ENCODE measurements at regions not wholly inside any gene's neighbourhood (a gene's known extent, or its start where the extent isn't known, plus 50 kb on each side); places are given as distances from the start of the nearest gene placed in this dataset.

DNA sequence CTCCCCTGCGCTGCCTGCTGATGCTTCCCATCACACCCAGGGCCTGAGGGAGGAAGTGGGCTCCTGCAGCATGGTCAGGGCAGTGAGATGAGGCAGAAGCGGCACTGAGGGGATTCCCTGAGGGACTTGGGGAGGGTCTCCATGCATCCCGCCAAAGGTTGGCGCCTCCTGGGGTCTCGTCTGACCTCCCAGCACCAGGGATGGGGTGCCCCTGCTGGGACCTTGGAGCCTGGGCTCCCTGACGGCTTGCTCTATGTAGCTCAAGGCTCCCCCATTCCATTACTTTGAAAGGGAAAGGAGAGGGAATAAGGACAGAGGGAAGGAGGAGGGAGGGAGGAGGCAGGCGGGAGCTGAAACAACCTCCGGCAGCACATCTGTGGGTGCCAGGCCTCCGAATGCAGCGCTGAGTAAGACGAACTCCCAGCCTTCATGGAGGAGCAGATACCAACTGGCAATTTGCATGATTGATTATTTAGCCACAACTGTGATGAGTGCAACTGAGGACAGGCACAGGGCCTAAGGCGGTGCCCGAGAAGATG, 259.3 kb downstream of the ERMARD start:
- peaks cover 0 to 15% (median 7%) of the 10 kb centered on the region in 4 donors for H3K4me1 ChIP-seq
- TF ChIP-seq POLR2A (IDR thresholded peaks at IDR 0.05; ENCODE audit: low read depth) = no peak
- TF ChIP-seq EP300 (IDR thresholded peaks at IDR 0.05) = no peak
- TF ChIP-seq POLR2AphosphoS5 (IDR thresholded peaks at IDR 0.05) = no peak
- TF ChIP-seq, protein P1, sequence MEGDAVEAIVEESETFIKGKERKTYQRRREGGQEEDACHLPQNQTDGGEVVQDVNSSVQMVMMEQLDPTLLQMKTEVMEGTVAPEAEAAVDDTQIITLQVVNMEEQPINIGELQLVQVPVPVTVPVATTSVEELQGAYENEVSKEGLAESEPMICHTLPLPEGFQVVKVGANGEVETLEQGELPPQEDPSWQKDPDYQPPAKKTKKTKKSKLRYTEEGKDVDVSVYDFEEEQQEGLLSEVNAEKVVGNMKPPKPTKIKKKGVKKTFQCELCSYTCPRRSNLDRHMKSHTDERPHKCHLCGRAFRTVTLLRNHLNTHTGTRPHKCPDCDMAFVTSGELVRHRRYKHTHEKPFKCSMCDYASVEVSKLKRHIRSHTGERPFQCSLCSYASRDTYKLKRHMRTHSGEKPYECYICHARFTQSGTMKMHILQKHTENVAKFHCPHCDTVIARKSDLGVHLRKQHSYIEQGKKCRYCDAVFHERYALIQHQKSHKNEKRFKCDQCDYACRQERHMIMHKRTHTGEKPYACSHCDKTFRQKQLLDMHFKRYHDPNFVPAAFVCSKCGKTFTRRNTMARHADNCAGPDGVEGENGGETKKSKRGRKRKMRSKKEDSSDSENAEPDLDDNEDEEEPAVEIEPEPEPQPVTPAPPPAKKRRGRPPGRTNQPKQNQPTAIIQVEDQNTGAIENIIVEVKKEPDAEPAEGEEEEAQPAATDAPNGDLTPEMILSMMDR (IDR thresholded peaks at IDR 0.05) = no peak
- no peaks in the 10 kb centered on the region for H3K27me3 ChIP-seq
- no peak overlapping the region for H3K4me3 ChIP-seq
- no peak for DNase-seq (ENCODE audit: extremely low spot score)
- H3K9me3 ChIP-seq = no peaks in the 10 kb centered on the region
- intact Hi-C loops (cut with DNase I) = no loop called here
- H3K27ac ChIP-seq (replicated peaks in 1 of 4) = no peak overlapping the region
- no peaks in the 10 kb centered on the region for H3K36me3 ChIP-seq
- 79% methylated on average over 13 of the region's 13 CpGs for WGBS

DNA sequence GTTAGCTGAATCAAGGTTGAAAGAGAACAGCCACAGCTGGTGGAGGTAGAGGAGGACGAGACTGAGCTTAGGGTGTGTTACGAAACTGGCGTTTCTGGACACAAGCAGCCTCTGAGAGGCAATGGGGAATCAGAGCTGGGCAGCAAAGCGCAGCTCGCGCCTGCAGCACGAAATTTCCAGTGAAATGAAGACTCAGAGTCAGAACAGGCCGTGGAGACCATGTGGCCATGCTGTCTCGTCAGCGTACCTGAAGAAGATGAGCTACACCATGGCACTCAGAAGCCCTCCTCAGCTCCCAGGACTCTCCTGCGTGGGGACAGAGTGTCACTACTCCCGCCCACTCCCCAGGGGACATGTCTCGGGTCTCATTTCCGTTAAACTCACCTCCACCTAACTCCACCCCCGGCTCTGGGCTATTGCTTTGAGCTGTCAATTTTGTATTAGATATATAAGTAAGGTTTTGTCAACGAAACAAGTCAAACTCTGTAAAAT, 256.9 kb downstream of the ERMARD start:
- Histone ChIP-seq H3K27ac (replicated peaks in 1 of 4) (no peak overlapping the region), H3K36me3 (no peaks in the 10 kb centered on the region), H3K9me3 (peaks cover 0 to 6% (median 0%) of the 10 kb centered on the region in 4 donors), H3K4me3 (no peak overlapping the region), H3K4me1 (peaks cover 0 to 15% (median 7%) of the 10 kb centered on the region in 4 donors), H3K27me3 (no peaks in the 10 kb centered on the region)
- WGBS = 97% methylated on average over 16 of the region's 16 CpGs
- intact Hi-C loops (cut with DNase I) = no loop called here
- no peak for TF ChIP-seq POLR2AphosphoS5 (IDR thresholded peaks at IDR 0.05)
- TF ChIP-seq, protein P1 (IDR thresholded peaks at IDR 0.05) = no peak
- TF ChIP-seq POLR2A (IDR thresholded peaks at IDR 0.05; ENCODE audit: low read depth) = no peak
- TF ChIP-seq EP300 (IDR thresholded peaks at IDR 0.05) = no peak
- no peak for DNase-seq (ENCODE audit: extremely low spot score)

DNA sequence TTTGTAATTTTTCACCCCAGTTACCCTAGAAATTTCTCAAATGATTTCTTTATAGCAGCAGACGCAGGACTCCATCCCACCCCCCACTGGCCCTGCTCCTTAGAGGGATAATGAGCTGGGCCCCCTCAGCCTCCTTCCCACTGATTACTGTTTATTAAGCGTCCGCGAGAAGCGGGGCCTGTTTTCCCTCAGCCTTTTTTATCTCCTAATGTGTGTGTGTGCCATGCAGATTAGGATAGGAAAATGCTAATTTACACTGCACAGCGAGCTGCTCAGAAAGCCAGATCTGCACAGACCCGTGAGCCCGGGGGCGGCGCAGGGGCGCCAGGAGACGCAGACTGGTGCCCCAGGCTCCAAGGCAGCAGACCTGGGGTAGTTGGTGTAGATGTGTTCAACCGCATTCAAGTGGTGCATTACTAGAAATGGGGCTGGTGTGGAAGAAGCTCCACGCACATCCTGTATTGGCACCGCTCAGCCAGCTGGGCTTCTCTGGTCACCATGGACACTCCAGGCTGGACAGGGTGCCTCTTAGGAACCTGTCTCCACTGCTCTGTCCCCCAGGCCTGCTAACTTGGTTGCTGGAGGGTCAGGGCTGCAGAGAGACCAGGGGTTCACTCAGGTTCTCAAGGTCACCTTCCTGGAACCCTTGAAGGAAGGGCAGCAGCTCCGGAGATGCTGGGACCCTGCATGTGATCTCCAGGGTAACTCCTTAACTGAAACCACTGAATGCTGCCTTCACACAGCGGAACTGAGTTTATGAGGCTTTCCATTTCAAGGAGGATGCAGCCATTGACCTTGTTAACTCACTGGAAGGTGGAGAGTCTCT, 256.3 kb downstream of the ERMARD start:
- H3K4me1 ChIP-seq = peaks cover 0 to 15% (median 7%) of the 10 kb centered on the region in 4 donors
- no peak overlapping the region for H3K27ac ChIP-seq (replicated peaks in 1 of 4)
- no peak overlapping the region for H3K4me3 ChIP-seq
- peaks cover 0 to 6% (median 0%) of the 10 kb centered on the region in 4 donors for H3K9me3 ChIP-seq
- no peak for DNase-seq (ENCODE audit: extremely low spot score)
- TF ChIP-seq EP300 (IDR thresholded peaks at IDR 0.05) = no peak
- TF ChIP-seq, protein P1 (IDR thresholded peaks at IDR 0.05) = no peak
- no peak for TF ChIP-seq POLR2AphosphoS5 (IDR thresholded peaks at IDR 0.05)
- no peak for TF ChIP-seq POLR2A (IDR thresholded peaks at IDR 0.05; ENCODE audit: low read depth)
- 81% methylated on average over 15 of the region's 17 CpGs for WGBS
- H3K36me3 ChIP-seq = no peaks in the 10 kb centered on the region
- intact Hi-C loops (cut with DNase I) = no loop called here
- H3K27me3 ChIP-seq = no peaks in the 10 kb centered on the region

DNA sequence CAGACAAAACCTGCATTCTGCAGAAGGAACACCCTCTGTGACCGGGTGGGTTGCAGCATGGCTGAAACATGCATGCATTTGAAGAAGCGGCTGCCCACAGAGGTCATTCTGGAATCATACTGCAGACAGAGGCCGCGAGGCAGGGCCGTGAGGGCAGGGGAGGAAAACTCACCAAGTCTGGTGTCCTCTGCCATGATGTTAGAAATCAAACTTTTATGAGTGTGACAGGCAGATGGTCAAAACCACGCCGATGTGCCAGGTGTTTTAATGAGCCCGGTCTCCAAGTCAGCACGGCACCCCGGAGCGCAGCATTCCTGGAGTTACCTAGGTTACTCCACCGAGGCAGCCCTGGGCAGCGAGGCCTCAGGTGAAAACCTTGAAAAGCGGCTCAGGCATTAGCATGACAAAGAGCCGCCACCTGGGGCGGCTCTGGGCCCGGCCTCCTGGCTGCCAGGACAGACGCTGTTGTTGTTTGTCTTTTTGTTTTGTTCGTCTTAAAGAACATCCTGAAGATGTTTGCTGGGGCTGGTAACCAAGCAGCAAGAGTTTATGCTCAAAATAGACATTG, 255.6 kb downstream of the ERMARD start:
- H3K4me3 ChIP-seq = no peak overlapping the region
- no peaks in the 10 kb centered on the region for H3K36me3 ChIP-seq
- intact Hi-C loops (cut with DNase I) = no loop called here
- TF ChIP-seq, protein P1 (IDR thresholded peaks at IDR 0.05) = no peak
- TF ChIP-seq EP300 (IDR thresholded peaks at IDR 0.05) (no peak), POLR2AphosphoS5 (IDR thresholded peaks at IDR 0.05) (no peak), POLR2A (IDR thresholded peaks at IDR 0.05; ENCODE audit: low read depth) (no peak)
- peaks cover 0 to 6% (median 0%) of the 10 kb centered on the region in 4 donors for H3K9me3 ChIP-seq
- no peak for DNase-seq (ENCODE audit: extremely low spot score)
- peaks cover 0 to 15% (median 7%) of the 10 kb centered on the region in 4 donors for H3K4me1 ChIP-seq
- no peaks in the 10 kb centered on the region for H3K27me3 ChIP-seq
- 76% methylated on average over 19 of the region's 19 CpGs for WGBS
- H3K27ac ChIP-seq (replicated peaks in 1 of 4) = no peak overlapping the region

Data from esophagus muscularis mucosa (tissue), 4 donors.